ENCODE measurements at regions not wholly inside any gene's neighbourhood (a gene's known extent, or its start where the extent isn't known, plus 50 kb on each side); places are given as distances from the start of the nearest gene placed in this dataset.

DNA sequence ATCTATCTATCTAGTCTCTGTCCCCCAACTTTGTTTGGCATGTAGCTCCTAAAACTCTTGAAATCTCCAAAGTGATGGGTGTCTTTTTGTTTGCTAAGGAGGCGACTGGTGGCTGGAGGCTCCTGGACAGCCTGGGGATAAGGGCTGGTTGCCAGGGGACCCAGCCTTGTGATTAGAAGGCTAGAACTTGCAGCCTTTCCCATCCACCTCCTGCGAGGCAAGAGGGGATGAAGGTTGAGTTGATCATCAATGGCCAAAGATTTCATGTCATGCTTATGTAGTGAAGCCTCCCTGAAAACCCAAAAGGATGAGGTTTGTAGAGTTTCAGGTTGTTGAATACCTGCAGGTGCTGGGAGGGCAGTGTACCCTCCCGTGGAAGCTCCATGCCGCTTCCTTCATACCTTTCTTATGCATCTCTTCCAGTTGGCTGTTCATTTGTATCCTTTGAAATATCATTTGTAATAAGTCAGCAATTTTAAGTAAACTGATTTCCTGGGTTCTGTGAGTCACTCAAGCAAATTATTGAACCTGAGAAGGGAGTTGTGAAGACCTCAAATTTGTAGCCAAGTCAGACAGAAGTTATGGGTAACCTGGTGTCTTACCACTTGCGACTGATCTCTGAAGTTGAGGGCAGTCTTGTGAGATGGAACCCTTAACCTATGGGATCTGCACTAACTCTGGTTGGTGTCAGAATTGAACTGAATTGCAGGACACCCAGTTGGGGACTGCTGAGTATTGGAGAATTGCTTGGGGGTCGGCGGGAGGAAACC lies 202.4 kb downstream of the SEC14L1 start:
- no peak for DNase-seq

DNA sequence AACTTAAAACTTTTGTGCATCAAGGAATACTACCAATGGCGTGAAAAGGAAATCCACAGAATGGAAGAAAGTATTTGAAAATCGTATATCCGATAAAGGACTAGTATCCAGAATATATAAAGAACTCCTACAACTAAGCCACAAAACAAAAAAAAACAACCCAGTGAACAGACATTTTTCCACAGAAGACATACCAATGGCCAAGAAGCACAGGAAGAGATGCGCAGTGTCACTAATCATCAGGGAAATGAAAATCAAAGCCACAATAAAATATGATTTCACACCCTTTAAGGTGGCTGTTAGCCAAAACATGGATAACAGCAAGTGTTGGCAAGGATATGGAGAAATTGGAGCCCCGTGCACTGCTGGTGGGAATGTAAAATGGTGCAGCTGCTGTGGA lies 203.3 kb downstream of the SEC14L1 start:
- no peak for DNase-seq

DNA sequence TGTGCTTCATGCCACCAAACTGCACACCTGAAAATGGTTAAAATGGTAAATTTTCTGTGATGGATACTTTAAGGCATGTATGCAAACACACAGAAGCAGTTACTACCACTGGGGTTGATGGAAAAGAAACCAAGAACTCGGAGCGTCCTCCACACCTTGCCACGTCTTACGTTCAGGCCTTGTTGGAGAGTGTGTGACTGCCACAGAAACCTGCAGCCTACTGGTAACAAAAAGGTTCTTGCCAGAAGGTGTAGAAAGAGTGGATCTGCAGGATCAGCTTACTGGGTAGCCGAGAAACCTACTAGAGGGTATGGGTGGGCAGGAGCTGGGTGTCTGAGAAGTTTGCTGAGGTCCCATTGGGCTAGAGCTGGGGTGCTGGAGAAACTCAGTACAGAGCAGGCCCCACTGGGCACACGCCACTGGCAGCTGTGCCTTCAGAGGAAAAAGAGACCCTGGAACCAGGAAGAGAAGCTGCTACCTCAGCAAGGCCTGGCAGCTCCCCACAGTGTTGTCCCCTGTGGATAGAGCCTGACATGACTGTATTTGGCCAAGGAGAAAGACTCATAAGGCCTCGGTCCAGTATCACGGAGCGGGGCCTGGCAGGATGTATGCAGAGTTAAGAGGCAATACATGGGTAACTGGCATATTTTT lies 204.6 kb downstream of the SEC14L1 start:
- no peak for DNase-seq

DNA sequence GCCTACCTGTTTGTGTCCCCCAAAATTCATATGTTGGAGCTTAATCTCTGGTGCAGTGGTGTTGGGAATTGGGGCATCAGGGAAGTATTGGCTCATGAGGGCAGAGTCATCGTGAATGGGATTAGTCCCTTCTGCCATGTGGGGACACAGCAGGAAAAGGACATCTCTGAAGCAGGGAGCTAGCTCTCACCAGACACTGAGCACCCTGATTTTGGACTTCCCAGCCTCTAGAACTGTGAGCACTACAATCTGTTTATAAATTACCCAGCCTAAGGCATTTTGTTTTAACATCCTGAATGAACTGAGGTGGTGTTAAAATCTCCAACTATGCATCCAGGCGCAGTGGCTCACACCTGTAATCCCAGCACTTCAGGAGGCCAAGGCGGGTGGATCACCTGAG lies 206.0 kb downstream of the SEC14L1 start:
- no peak for DNase-seq

DNA sequence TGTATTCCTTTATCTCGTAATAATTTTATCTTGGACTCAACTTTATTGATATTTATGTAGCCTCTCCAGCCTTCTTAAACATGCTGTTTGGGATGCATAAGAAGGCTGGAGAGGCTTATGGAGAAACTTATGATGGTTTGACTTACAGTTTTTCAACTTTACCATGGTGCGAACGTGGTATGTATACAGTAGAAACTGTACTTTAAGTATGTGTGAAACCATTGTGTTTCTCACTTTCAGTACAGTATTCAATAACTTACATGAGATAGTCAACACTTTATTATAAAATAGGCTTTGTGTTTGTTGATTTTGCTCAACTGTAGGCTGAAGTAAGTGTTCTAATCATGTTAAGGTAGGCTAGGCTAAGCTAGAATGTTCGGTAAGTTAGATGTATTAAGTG lies 206.8 kb downstream of the SEC14L1 start:
- DNase-seq = no peak

DNA sequence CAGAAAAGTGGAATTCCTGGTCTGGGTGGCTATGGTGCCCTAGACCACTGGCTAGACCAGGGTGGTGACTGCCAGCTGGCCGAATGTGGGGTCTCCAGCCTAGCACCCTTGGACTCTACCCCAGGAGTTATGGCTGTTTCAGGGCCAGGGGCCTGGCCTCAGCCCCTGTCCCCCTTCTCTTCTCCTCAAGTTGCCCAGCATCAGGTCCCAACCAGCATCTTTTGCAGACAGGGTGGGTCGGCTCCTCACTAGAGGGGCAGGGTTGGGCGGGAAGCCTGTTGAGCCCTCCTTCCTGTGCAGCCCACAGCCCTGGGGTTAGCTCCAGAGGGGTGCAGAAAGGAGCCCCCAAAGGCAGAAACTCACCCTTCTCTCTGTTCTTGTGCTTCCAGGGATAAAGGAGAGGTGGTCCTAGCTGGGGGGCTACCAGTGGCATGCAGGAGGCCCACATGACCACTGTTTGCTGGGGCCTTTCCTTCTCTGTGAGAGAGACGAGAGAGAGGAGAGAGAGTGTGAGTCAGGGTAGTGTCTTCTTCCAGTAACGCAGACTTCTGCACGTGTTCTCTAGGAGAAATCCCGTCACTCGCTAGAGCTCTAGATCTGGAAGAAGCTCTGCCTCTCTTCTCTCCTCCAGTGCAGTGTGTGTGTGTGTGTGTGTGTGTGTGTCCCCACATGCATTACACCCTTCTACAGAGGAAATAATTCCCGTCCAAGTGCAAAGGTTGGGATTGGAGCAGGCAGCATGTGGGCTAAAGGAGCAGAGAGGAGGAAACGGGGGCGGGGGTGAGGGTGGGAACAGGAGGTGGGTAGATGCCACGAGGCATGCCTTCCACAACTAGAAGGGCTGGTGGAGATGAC lies 209.4 kb downstream of the SEC14L1 start:
- DNase-seq = peak in 1 of 2 donors; percentile 27

DNA sequence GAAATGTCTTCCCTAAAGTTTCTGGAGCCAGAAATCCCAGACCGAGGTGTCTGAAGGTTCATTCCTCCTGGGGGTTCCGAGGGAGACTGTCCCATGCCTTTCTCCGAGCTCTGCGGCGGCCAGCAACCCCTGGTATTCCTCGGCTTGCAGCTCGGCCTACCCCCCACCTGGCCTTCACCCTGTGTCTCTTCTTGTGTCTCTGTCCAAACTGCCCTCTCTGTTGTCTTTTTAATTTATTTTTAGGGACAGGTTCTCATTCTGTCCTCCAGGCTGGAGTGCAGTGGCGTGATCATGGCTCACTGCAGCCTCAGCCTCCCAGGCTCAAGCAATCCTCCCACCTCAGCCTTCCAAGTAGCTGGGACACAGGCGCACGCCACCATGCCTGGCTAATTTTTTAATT lies 211.7 kb downstream of the SEC14L1 start:
- no peak for DNase-seq

DNA sequence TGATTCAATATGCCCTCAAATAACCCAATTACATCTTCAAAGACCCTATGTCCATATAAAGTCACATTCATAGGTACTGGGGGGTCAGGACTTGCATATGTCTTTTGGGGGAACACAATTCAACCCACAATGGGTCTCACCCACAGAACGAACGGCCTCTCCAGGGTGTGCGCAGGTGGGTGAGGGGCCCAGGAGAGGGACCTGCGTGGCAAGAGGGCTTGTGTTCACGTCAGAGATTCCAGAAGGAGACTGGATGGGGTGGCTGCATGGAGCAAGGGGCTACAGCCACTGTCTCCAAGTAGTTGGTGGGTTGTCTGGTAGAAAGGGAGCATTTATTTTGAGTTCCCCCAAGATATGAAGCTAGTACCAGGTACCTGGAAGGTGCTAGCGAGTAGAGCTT lies 212.2 kb downstream of the SEC14L1 start:
- DNase-seq = no peak

DNA sequence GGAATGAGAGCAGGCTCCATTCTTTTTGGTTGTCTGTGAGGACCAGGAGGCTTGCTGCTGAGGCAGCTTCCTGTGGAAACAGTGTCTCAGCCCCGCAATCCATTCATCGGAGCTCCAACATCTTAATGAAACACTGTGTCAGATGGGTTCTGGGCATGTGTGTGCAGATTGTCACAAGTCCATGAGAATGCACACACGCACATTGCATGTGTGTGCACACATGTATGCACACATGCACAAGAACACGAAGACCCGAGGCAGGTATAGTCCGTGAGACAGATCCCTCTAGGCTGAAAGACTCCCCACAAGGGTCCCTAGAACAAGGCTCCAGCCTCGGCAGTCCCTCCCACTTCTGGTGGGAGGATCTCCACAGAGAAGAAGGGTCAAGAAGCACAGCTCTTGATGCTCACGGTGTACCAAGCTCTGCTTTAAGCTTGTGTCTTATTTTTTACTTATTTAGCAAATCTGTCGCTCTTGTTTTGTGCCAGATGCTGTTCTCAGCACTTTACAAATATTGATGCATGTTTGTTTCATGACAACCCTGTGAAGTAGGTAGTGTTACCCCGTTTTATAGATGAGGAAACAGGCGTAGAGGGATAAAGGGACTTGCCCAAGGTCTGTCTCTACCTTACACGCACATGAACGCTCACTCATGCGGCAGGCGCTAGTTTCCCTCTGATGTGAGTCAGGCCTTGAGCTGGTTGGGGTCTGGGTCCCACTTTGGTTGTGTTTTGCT lies 213.1 kb downstream of the SEC14L1 start:
- no peak for DNase-seq

DNA sequence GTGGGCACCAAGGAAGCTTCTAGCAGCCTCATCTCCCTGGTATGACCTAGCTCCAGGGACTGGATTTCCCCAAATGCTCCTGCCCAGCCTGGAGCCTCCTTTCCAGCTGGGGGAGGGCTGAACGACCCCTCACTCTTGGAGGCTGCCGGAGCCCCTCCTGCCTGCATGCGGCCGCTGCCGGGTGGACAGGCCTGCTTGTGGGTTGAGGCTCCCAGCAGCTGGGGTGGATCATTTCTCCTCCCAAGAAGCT lies 213.6 kb downstream of the SEC14L1 start:
- DNase-seq = no peak

DNA sequence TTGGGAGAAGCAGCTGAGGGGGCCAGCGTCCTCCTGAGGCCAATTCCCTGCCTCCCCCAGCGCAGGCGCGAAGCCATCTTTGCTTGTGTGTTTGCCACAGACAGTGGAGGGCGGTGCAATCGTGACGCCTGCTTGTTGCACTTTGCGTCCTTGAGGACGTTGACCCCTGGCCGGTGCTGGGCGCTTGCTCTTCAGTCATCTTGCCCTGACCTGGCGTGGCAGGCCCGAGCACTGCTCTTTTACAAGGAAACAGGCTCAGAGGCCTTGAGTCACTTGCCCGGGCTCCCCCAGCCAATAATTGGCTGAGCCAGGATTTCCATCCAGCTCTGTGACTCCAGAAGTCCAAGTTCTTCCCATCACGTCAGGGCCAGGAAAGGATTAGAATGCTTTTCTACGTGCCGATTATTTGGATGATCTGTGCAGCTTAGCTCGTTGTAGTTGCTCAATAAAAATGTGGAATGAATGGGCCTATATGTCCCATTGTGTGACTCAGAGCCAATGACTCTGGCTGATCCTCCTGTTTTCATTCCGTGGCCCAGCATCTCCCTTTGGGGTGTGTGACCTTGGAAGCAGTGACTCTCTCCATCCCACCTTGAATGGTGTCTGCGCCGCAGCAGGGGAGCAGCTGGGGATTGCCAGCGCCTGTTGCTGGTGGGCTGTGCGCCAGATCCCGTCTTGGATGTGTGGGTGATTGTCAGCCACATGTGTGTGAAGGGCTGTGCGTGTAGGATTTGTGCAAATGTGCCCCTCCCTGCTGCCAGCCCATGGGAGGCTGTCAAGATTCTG lies 214.1 kb downstream of the SEC14L1 start:
- DNase-seq = peak in 1 of 2 donors; percentile 29

DNA sequence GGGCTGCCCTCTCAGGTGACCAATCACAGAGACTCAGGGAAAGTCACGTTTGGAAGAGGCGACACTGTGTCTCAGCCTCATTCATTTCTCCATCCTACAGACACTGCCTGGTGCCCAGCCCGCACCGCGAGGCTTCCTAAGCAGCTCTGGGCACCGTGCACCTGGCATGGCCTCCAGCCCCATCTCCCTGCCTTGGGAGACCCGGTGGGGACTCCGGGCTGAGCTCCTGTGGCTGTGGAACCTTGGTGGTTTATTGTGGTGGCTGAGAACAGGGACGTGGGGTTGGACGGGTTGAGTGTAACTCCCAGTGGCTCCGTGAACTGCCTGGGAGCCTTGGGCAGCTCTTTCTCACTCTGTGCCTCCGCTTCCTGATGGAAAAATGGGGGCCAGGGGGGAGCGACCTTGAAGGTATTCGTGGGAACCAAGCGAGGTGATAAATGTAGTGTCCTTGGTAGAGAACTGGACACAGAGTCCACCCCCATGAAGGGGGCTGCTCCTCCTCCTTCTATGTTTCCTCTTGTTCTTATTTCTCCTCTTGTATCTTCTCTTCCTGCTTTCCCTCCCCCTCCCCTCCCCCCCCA lies 215.4 kb downstream of the SEC14L1 start:
- DNase-seq = no peak

DNA sequence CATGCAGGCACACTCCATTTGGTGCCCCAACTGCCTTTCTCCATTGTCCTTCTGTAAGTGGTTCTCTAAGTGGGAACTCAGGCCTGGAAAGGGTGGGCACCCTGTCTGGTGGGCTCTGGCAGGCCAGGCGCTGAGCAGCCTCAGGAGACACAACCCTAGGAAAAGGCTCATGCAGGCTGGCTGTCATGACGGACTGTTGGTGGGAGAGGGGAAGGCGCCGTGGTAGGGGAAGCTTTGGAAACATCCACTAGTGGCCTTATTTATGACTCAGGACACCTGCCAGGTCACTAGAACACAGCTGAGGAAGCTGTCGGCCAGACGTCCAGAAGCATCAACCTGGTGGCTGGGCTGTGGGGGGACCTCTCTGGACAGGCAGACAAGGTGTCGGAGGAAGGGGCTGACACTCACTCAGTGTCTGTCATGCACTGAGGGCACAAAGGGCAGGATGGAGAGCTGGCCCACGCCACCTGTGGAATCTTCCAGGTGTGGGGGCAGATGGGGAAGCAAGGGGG lies 216.0 kb downstream of the SEC14L1 start:
- DNase-seq = no peak

DNA sequence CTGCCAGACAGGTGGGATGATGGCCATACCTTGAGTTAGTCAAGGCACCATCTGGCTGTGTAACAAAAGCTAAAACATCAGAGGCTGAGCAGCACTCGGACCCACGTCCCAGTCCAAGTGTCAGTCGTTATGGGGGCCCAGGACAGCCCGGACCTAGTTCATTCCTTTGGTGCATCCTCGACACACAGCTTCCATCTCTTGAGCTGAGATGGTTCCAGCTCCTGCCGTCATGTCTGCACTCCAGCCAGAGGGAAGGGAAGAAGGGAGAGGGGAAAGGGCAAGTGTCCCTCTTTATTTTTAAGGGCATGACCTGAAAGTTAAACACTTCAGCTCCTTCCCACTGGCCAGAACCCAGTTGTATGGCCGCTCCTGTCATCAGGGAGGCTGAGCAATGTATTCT lies 218.0 kb downstream of the SEC14L1 start:
- no peak for DNase-seq

DNA sequence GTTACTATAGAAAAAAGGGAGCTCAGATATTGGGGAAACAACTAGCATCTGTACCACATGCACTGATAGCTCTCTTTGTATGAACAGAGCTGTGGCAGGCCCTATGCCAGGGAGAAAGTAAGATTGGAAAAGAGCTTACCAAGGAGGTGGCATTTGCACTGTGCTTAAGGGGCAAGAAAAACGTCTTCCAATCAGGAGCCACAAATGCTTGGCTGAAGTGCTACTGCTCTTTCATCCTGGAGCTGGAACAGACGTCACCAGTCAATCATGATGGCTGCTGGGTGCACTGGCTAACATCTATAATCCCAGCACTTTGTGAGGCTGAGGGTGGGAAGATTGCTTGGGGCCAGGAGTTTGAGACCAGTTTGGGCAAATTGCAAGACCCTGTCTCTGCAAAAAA lies 218.5 kb downstream of the SEC14L1 start:
- DNase-seq = no peak

DNA sequence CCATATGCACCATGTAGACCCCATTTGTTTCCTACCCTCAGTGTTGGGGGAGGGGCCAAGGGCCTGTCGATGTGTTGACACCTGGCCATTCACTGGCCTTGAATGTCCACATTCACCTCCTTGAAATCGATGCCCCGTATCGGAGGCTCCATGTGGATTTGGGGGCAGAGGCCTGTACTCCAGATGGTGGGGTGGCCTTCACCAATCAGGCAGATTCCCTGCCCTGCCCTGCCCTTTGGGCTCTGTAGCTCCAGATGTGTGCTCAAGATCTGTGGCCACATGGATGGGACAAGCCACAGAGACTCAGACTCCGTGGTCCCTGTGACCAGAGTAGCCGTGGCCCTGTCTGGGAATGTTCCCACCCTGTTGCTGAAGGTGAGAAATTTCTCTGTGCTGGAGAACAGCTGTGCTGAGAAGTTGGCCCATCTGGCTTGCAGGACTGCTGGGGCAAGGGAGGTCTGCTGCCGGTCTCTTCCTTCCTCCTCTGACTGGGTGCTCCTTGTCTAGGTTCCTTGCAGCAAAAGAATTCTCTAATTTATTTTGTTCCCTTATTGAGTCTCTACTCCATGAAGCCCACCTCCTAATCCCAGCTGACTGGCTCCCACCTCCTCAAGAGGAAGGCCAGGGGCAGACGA lies 221.3 kb downstream of the SEC14L1 start:
- no peak for DNase-seq

DNA sequence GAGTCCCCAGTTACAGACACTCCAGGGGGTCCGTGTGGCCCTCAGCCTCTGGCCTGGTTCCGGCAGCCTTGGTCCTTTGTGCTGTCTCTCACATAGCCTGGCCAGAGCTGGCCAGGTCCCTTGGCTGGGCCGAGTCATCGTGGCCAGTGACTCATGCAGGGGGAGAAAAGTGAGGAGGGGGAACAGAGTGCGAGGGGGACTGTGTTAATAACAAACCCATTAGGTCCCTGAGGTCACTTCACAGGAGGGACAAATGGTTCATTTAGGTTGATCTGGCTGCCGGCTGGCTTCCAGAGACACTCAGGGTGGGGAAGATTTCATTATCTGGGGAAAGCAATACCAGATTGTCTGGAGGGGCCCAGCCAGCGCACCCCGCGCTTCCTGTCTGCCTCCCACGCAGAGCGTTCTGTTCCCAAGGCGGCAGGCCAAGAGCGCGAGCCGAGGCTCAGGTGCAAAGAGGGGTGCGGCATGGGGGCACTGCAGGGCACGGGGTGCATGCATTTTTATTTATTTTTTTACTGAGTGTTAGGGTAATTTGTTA lies 223.1 kb downstream of the SEC14L1 start:
- DNase-seq = no peak

DNA sequence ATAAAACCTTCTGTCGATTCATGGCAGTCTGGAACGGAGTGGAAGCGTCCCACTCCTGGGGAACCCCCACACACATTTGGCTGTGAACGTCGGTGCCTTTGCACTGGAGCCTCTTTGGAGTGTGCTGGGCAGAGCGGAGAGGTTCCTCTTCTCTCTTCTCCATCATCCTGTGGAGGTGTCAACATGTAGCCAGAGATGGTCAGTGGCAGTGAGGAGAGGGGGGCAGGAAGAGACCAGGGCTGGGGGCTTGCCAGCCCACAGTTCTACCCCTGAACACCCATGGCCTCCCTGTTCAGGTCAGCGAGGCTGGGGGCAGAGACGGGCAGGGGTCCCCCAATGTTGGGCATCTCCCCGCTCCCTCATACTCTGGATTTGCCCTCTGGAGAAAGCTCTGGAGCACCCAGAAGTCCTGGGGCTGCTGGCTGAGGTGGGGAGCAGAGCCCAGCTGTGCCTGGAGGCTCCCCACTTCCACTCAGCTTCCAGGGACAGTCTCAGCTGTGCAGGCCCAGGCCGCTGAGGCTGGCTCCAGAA lies 223.7 kb downstream of the SEC14L1 start:
- DNase-seq = peak; percentile 29 to 36

DNA sequence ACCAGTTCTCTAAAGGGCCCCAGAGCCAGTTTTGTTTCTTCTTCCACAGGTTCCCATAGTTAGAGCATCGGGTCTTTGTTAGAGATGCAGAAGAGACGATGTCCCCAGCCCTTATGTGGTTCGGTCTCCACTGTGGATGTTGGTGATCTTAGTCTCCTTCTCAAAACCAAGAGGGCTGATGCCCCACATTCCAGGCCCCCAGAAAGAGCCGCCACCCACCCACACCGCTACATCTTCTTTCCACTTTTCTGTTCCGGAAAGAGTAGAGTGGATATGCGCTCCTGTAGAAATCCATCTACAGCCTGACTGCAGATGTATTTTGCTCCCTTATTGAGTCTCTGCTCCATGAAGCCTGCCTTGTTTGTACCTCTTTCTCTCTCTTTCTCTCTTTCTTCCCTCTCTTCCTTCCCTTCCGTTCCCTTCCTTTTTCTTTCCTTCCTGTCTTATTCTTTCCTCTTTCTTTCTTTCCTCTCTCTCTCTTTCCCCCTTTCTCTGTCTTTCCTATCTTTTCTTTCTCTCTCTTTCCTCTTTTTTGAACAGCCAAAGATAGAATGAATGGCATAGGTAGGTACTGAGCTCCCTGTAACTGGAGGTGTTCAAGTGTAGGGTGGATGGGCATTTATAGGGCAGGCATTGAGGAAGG lies 224.3 kb downstream of the SEC14L1 start:
- no peak for DNase-seq

DNA sequence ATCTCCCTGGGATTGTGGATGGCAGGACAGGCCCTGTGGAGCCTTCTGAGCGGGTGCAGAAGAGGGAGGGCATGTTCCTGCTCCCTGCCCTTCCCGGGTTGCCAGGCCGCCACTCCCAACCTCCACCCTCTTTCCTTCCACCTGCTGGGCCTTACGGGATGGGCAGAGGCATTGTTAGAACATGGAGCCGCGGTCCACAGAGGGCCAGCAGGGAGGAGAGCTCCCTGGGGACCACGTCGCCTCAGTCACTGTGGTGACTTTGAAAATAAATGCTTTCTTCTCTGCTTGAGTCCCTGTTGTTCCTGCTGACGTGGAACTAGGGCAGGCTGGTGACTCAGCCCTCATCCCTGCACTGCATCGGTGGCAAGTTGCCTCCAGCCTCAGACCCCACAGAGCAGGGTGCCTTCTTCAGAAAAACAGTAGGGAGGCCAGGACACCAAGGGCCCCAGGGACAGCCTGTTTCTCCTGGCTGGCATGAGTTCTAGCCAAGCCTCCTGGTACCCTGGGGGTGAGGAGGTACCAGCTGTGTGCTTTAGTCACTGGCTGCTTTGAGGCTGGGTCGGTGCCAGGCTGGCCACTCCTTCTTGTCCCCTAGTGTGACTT lies 224.9 kb downstream of the SEC14L1 start:
- no peak for DNase-seq
